ENCODE measurements at regions not wholly inside any gene's neighbourhood (a gene's known extent, or its start where the extent isn't known, plus 50 kb on each side); places are given as distances from the start of the nearest gene placed in this dataset.
"Not testable (repeated sequence)": the region's sequence is repeated elsewhere in the genome, so short reads cannot be mapped to it uniquely, and the experiment has no call there.

- ATAC-seq; H3K9me3 ChIP-seq (replicated peaks; ENCODE audit: control insufficient read depth, insufficient read depth, low read depth, low read length); BruUV-seq (replicated peaks); H3K9ac ChIP-seq (ENCODE audit: insufficient read depth in 1 of 2, low read depth in 2 of 2, low read length in 2 of 2); intact Hi-C loops (cut with micrococcal nuclease); in situ Hi-C loops (cut with MboI); H3K36me3 ChIP-seq (ENCODE audit: control insufficient read depth, insufficient read depth, low read length); H3K9me1 ChIP-seq (ENCODE audit: control insufficient read depth, insufficient read depth, low read length); H4K20me1 ChIP-seq (replicated peaks; ENCODE audit: control insufficient read depth, insufficient read depth, low read length); H3K79me2 ChIP-seq (ENCODE audit: control insufficient read depth, insufficient read depth, low read length); H3K27ac ChIP-seq (ENCODE audit: extremely low read depth, low read depth, low read length); H3K4me1 ChIP-seq (replicated peaks in 1 of 2; ENCODE audit: control insufficient read depth in 2 of 2, insufficient read depth in 2 of 2, low read length in 2 of 2); H3K4me3 ChIP-seq; CTCF ChIA-PET (ENCODE audit: low intra/inter-chr PET ratio); FAIRE-seq; DNase-seq (ENCODE audit: extremely low read depth in 1 of 4, low spot score in 3 of 4); H2AFZ ChIP-seq (ENCODE audit: low read depth, low read length); POLR2A ChIA-PET; H3K4me2 ChIP-seq (ENCODE audit: insufficient read depth, low read length); H3K27me3 ChIP-seq (ENCODE audit: control insufficient read depth in 2 of 2, insufficient read depth in 2 of 2, low read length in 2 of 2): not testable (repeated sequence)
- 7% methylated on average over 5 of the region's 5 CpGs for WGBS (ENCODE audit: insufficient coverage, low coverage, missing lambda C conversion rate)
- TF ChIP-seq ZNF146 (CRISPR knock-in tag; IDR thresholded peaks at IDR 0.05; ENCODE audit: unreplicated experiment) = peak; percentile 19
These were observed 695.2 kb upstream of the POU3F4 start for GRCh38 chrX:82812902-82813301.

GRCh38 chrX:82813671-82814078 lies 694.4 kb upstream of the POU3F4 start:
- H2AFZ ChIP-seq (ENCODE audit: low read depth, low read length) = no peak overlapping the region
- no peaks in the 10 kb centered on the region for H3K4me1 ChIP-seq (replicated peaks in 1 of 2; ENCODE audit: control insufficient read depth in 2 of 2, insufficient read depth in 2 of 2, low read length in 2 of 2)
- no peak overlapping the region for H3K4me3 ChIP-seq
- ChIA-PET POLR2A (no interaction called here), CTCF (ENCODE audit: low intra/inter-chr PET ratio) (no interaction called here)
- no peaks in the 10 kb centered on the region for H3K36me3 ChIP-seq (ENCODE audit: control insufficient read depth, insufficient read depth, low read length)
- no peaks in the 10 kb centered on the region for H3K9me3 ChIP-seq (replicated peaks; ENCODE audit: control insufficient read depth, insufficient read depth, low read depth, low read length)
- no TSS peak for BruUV-seq (replicated peaks)
- H3K4me2 ChIP-seq (ENCODE audit: insufficient read depth, low read length) = no peak overlapping the region
- H3K9ac ChIP-seq (ENCODE audit: insufficient read depth in 1 of 2, low read depth in 2 of 2, low read length in 2 of 2) = no peak overlapping the region
- 0% methylated on average over 1 of the region's 1 CpG for WGBS (ENCODE audit: insufficient coverage, low coverage, missing lambda C conversion rate)
- no peak for ATAC-seq
- H3K79me2 ChIP-seq (ENCODE audit: control insufficient read depth, insufficient read depth, low read length) = no peaks in the 10 kb centered on the region
- DNase-seq (ENCODE audit: extremely low read depth in 1 of 4, low spot score in 3 of 4) = no peak
- no peaks in the 10 kb centered on the region for H3K27me3 ChIP-seq (ENCODE audit: control insufficient read depth in 2 of 2, insufficient read depth in 2 of 2, low read length in 2 of 2)
- no peak overlapping the region for H3K27ac ChIP-seq (ENCODE audit: extremely low read depth, low read depth, low read length)
- in situ Hi-C loops (cut with MboI) (no loop called here), intact Hi-C loops (cut with micrococcal nuclease) (no loop called here)
- H4K20me1 ChIP-seq (replicated peaks; ENCODE audit: control insufficient read depth, insufficient read depth, low read length) = no peaks in the 10 kb centered on the region
- H3K9me1 ChIP-seq (ENCODE audit: control insufficient read depth, insufficient read depth, low read length) = no peaks in the 10 kb centered on the region
- FAIRE-seq = no peak
- TF ChIP-seq JUNB (CRISPR knock-in tag; conservative IDR thresholded peaks at IDR 0.05) = no peak
- no peak for TF ChIP-seq TEAD2 (tag; IDR thresholded peaks at IDR 0.05)
- TF ChIP-seq ARID3A (IDR thresholded peaks at IDR 0.05; ENCODE audit: borderline replicate concordance, low read depth, low read length) = no peak
- TF ChIP-seq PTRF (tag; IDR thresholded peaks at IDR 0.05) = no peak
- TF ChIP-seq ATF3 (IDR thresholded peaks at IDR 0.05) = no peak
- TF ChIP-seq ATF3 (CRISPR knock-in tag; conservative IDR thresholded peaks at IDR 0.05) = no peak
- TF ChIP-seq MAFG (tag; conservative IDR thresholded peaks at IDR 0.05) = no peak
- TF ChIP-seq POLR2AphosphoS5 (IDR thresholded peaks at IDR 0.05; ENCODE audit: control insufficient read depth, insufficient read depth, low read depth, low read length) = no peak
- TF ChIP-seq SNRNP70 (optimal IDR thresholded peaks at IDR 0.05; ENCODE audit: low read depth, low read length) = no peak
- TF ChIP-seq BCL6 (CRISPR knock-in tag; IDR thresholded peaks at IDR 0.05) = no peak
- TF ChIP-seq MYC (IDR thresholded peaks at IDR 0.05; ENCODE audit: low read depth, low read length) = no peak
- no peak for TF ChIP-seq MYC (CRISPR knock-in tag; IDR thresholded peaks at IDR 0.05; ENCODE audit: borderline replicate concordance, low read depth)
- no peak for TF ChIP-seq NCOA1 (IDR thresholded peaks at IDR 0.05; ENCODE audit: low read depth)
- TF ChIP-seq E2F5 (CRISPR knock-in tag; IDR thresholded peaks at IDR 0.05) = no peak

All from K562 (cell line).